Keratinocyte (primary cell): ENCODE measurements at regions not wholly inside any gene's neighbourhood (a gene's known extent, or its start where the extent isn't known, plus 50 kb on each side); places are given as distances from the start of the nearest gene placed in this dataset.

Source experiments
- DNase-seq: peaks from one replicate; pipeline ENCODE4 v3.0.0-alpha.2; 2011; ENCODE audit warnings: low read depth, missing footprints, low spot score
- FAIRE-seq: peaks from 2 replicates; lab custom pipeline; 2011; peaks lifted over from hg19 to GRCh38; lab: Jason Lieb, UNC
- H2AFZ ChIP-seq: 2 replicates; pipeline ENCODE4 v1.6.0; 2012; ENCODE audit warnings: low read length, control low read depth, inconsistent platforms; ENCODE audit not compliant: control insufficient read depth
- H3K27ac ChIP-seq: 2 replicates; pipeline ENCODE4 v1.5.1; 2011; ENCODE audit warnings: low read length; ENCODE audit not compliant: control insufficient read depth, insufficient read depth
- H3K27me3 ChIP-seq: 3 replicates; pipeline ENCODE4 v1.6.0; 2011; ENCODE audit warnings: low read length; ENCODE audit not compliant: control insufficient read depth, insufficient read depth; ENCODE audit errors: extremely low read depth
- H3K36me3 ChIP-seq, 2 experiments: 2 replicates in 1 of 2; 3 replicates in 1 of 2; pipeline ENCODE4 v1.5.1; 2011; ENCODE audit warnings: low read length in 2 of 2, mild to moderate bottlenecking in 1 of 2; ENCODE audit not compliant: control insufficient read depth in 2 of 2, insufficient read depth in 2 of 2; ENCODE audit errors: extremely low read depth in 1 of 2
- H3K4me1 ChIP-seq: 3 replicates; pipeline ENCODE4 v1.5.1; 2011; ENCODE audit warnings: low read length; ENCODE audit not compliant: control insufficient read depth, insufficient read depth; ENCODE audit errors: extremely low read depth
- H3K4me2 ChIP-seq: 3 replicates; pipeline ENCODE4 v1.6.0; 2011; ENCODE audit warnings: low read depth, low read length; ENCODE audit not compliant: control insufficient read depth, insufficient read depth; ENCODE audit errors: extremely low read depth
- H3K4me3 ChIP-seq, 3 experiments: fragments of 200-600 bp in 1 of 3; sonication (generic) in 1 of 3; 2 replicates in 2 of 3; 3 replicates in 1 of 3; pipeline ENCODE4 v1.5.1; 2011 to 2016; ENCODE audit warnings: low read length in 3 of 3, mild to moderate bottlenecking in 3 of 3, control low read depth in 2 of 3, inconsistent platforms in 1 of 3, low read depth in 1 of 3, mixed read lengths in 1 of 3, mixed run types in 1 of 3, moderate library complexity in 1 of 3; ENCODE audit not compliant: control insufficient read depth in 2 of 3, insufficient read depth in 2 of 3; ENCODE audit errors: extremely low read depth in 1 of 3
- H3K79me2 ChIP-seq: 2 replicates; pipeline ENCODE4 v1.6.0; 2012; ENCODE audit warnings: low read length; ENCODE audit not compliant: control insufficient read depth, insufficient read depth
- H3K9ac ChIP-seq: 3 replicates; pipeline ENCODE4 v1.6.0; 2011; ENCODE audit warnings: low read length; ENCODE audit not compliant: control insufficient read depth, insufficient read depth; ENCODE audit errors: extremely low read depth
- H3K9me1 ChIP-seq: 3 replicates; pipeline ENCODE4 v1.6.0; 2011; ENCODE audit warnings: low read length; ENCODE audit not compliant: control insufficient read depth, insufficient read depth; ENCODE audit errors: extremely low read depth
- H3K9me3 ChIP-seq: 2 replicates; pipeline ENCODE4 v1.5.1; 2012; ENCODE audit warnings: low read depth, low read length; ENCODE audit not compliant: control insufficient read depth
- H4K20me1 ChIP-seq: 3 replicates; pipeline ENCODE4 v1.6.0; 2011; ENCODE audit warnings: low read length; ENCODE audit not compliant: control insufficient read depth, insufficient read depth; ENCODE audit errors: extremely low read depth
- CTCF ChIP-seq, 3 experiments: IDR thresholded peaks in 1 of 3; conservative IDR thresholded peaks in 1 of 3; optimal IDR thresholded peaks in 1 of 3; 2 replicates in 2 of 3; 3 replicates in 1 of 3; pipeline versions ENCODE3 to v1.5.1; 2011; ENCODE audit warnings: low read length in 3 of 3, mild to moderate bottlenecking in 3 of 3, moderate library complexity in 2 of 3, control low read depth in 1 of 3, inconsistent platforms in 1 of 3; ENCODE audit not compliant: insufficient read depth in 2 of 3; ENCODE audit errors: extremely low read depth in 1 of 3
- EZH2 ChIP-seq: IDR thresholded peaks from one replicate; pipeline ENCODE4 v1.6.1; 2012; ENCODE audit warnings: inconsistent platforms, mild to moderate bottlenecking, low read length, moderate library complexity
- dilution Hi-C: fragments of 300-500 bp; cut with MboI; formaldehyde crosslinking; loops from one replicate; pipeline ENCODE4 v1.7.0; 2020; ENCODE audit warnings: low sequenced_read_pairs; ENCODE audit not compliant: extremely low pct_ligation_motif_present

- dilution Hi-C loops, result no loop called here
- Histone ChIP-seq H3K4me1 (no peaks in the 10 kb centered on the region), H3K9me1 (no peaks in the 10 kb centered on the region), H3K4me3 (no peak overlapping the region), H3K36me3 (no peaks in the 10 kb centered on the region), H3K27ac (no peak overlapping the region), H2AFZ (no peak overlapping the region), H3K79me2 (no peaks in the 10 kb centered on the region), H3K27me3 (no peaks in the 10 kb centered on the region), H4K20me1 (no peaks in the 10 kb centered on the region), H3K9me3 (no peaks in the 10 kb centered on the region), H3K9ac (no peak overlapping the region), H3K4me2 (no peak overlapping the region)
- DNase-seq (no peak), FAIRE-seq (no peak)
- no peak for TF ChIP-seq CTCF (optimal IDR thresholded peaks at IDR 0.05 in 1 of 3, IDR thresholded peaks at IDR 0.05 in 1 of 3, conservative IDR thresholded peaks at IDR 0.05 in 1 of 3; ENCODE audit: extremely low read depth in 1 of 3, insufficient read depth in 2 of 3, low read length in 3 of 3)
- TF ChIP-seq EZH2, result no peak
Observed at GRCh38 chr4:151865312-151865711, 104.5 kb upstream of the GATB start.

GRCh38 chr4:151864068-151864467, 103.3 kb upstream of the GATB start:
- TF ChIP-seq CTCF (optimal IDR thresholded peaks at IDR 0.05 in 1 of 3, IDR thresholded peaks at IDR 0.05 in 1 of 3, conservative IDR thresholded peaks at IDR 0.05 in 1 of 3; ENCODE audit: extremely low read depth in 1 of 3, insufficient read depth in 2 of 3, low read length in 3 of 3) (no peak), EZH2 (no peak)
- no peaks in the 10 kb centered on the region for H3K27me3 ChIP-seq

More at GRCh38 chr4:151864068-151864467, 103.3 kb upstream of the GATB start:
- Histone ChIP-seq H3K4me1 (no peaks in the 10 kb centered on the region), H3K36me3 (no peaks in the 10 kb centered on the region), H4K20me1 (no peaks in the 10 kb centered on the region), H2AFZ (no peak overlapping the region), H3K9me3 (no peaks in the 10 kb centered on the region), H3K79me2 (no peaks in the 10 kb centered on the region), H3K4me2 (no peak overlapping the region), H3K27ac (no peak overlapping the region), H3K9me1 (no peaks in the 10 kb centered on the region), H3K9ac (no peak overlapping the region), H3K4me3 (no peak overlapping the region)
- no peak for FAIRE-seq
- dilution Hi-C loops, result no loop called here
- no peak for DNase-seq
